HepG2 (cell line): ENCODE measurements at regions not wholly inside any gene's neighbourhood (a gene's known extent, or its start where the extent isn't known, plus 50 kb on each side); places are given as distances from the start of the nearest gene placed in this dataset.

ENCODE experiments used
- ATAC-seq: fragments of 200-7000 bp; cut with Tn5 transposase; 3 replicates; pipeline ENCODE4 v1.9.1; 2020; ENCODE audit warnings: mild to moderate bottlenecking, moderate library complexity
- BruUV-seq: library from RNA; stranded (reverse); fragments of 400-500 nt; replicated peaks from 2 replicates; lab custom pipeline; 2021; lab: Mats Ljungman, UMichigan
- CTCF ChIA-PET: fragments of 300-600 bp; formaldehyde crosslinking; extraction: SDS; loops from one replicate; lab custom pipeline; 2021; ENCODE audit warnings: low total read pairs, inconsistent platforms, low intra/inter-chr PET ratio; lab: Yijun Ruan, JAX
- POLR2A ChIA-PET: fragments of 350-600 bp; sonication (Branson Sonifier 250); formaldehyde crosslinking; loops from one replicate; lab custom pipeline; 2020; ENCODE audit warnings: antibody characterized with exemption, inconsistent platforms; lab: Yijun Ruan, JAX
- DNase-seq: peaks from one replicate; pipeline ENCODE4 v3.0.0-alpha.2; 2015; ENCODE audit warnings: low spot score
- FAIRE-seq: peaks from 3 replicates; lab custom pipeline; 2011; peaks lifted over from hg19 to GRCh38; lab: Jason Lieb, UNC
- H2AFZ ChIP-seq: one replicate; pipeline ENCODE4 v1.6.1; 2011; ENCODE audit warnings: low read length, inconsistent platforms
- H3K27ac ChIP-seq: fragments of 300-600 bp; 3 replicates; pipeline ENCODE4 v1.8.0; 2011; ENCODE audit warnings: mixed run types, mild to moderate bottlenecking, mixed read lengths, low read length, inconsistent platforms; ENCODE audit not compliant: insufficient read depth; ENCODE audit errors: extremely low read length
- H3K27me3 ChIP-seq, 2 experiments: fragments of 200-600 bp in 1 of 2; 2 replicates in 1 of 2; 3 replicates in 1 of 2; pipeline versions ENCODE4 v1.6.0 to v1.8.0; 2011; ENCODE audit warnings: low read length in 2 of 2, mild to moderate bottlenecking in 2 of 2, moderate library complexity in 2 of 2, inconsistent platforms in 1 of 2; ENCODE audit not compliant: insufficient read depth in 2 of 2, control insufficient read depth in 1 of 2
- H3K36me3 ChIP-seq, 2 experiments: fragments of 200-600 bp in 1 of 2; replicated peaks in 1 of 2; 2 replicates in 1 of 2; 3 replicates in 1 of 2; pipeline versions ENCODE4 v1.5.1 to v1.8.0; 2011; ENCODE audit warnings: low read length in 2 of 2, inconsistent platforms in 1 of 2; ENCODE audit not compliant: insufficient read depth in 2 of 2, control insufficient read depth in 1 of 2
- H3K4me1 ChIP-seq: 2 replicates; pipeline ENCODE4 v1.5.1; 2012; ENCODE audit warnings: low read length, inconsistent platforms; ENCODE audit not compliant: insufficient read depth
- H3K4me2 ChIP-seq: 2 replicates; pipeline ENCODE4 v1.6.0; 2011; ENCODE audit warnings: low read depth, low read length, inconsistent platforms
- H3K4me3 ChIP-seq, 3 experiments: fragments of 200-600 bp in 1 of 3; sonication (generic), shearing (Covaris generic) in 1 of 3; replicated peaks in 1 of 3; 2 replicates each; pipeline ENCODE4 v1.5.1; 2011 to 2016; ENCODE audit warnings: low read length in 3 of 3, inconsistent platforms in 2 of 3, low read depth in 2 of 3, mild to moderate bottlenecking in 2 of 3, control low read depth in 1 of 3, mixed read lengths in 1 of 3; ENCODE audit not compliant: insufficient read depth in 1 of 3
- H3K79me2 ChIP-seq: one replicate; pipeline ENCODE4 v1.6.1; 2011; ENCODE audit warnings: low read length, inconsistent platforms; ENCODE audit not compliant: insufficient read depth
- H3K9ac ChIP-seq: 2 replicates; pipeline ENCODE4 v1.6.0; 2011; ENCODE audit warnings: mild to moderate bottlenecking, low read depth, low read length, inconsistent platforms; ENCODE audit not compliant: insufficient read depth
- H3K9me3 ChIP-seq: 2 replicates; pipeline ENCODE4 v1.5.1; 2012; ENCODE audit warnings: mild to moderate bottlenecking, low read length
- H4K20me1 ChIP-seq: 2 replicates; pipeline ENCODE4 v1.6.0; 2011; ENCODE audit warnings: inconsistent platforms, mild to moderate bottlenecking, low read length, moderate library complexity; ENCODE audit not compliant: insufficient read depth
- E2F1 ChIP-seq: sonication (generic); formaldehyde crosslinking; IDR thresholded peaks from 2 replicates; pipeline ENCODE4 v1.5.0; 2020; ENCODE audit warnings: missing genetic modification reagents
- ESRRA ChIP-seq: sonication (generic); formaldehyde crosslinking; IDR thresholded peaks from 2 replicates; pipeline ENCODE4 v1.5.1; 2020; ENCODE audit warnings: mild to moderate bottlenecking, low read depth, missing genetic modification reagents
- FOXC1 ChIP-seq: sonication (generic); formaldehyde crosslinking; IDR thresholded peaks from 2 replicates; pipeline ENCODE4 v1.8.0; 2022; ENCODE audit warnings: mild to moderate bottlenecking, missing genetic modification reagents, borderline replicate concordance
- KDM5B ChIP-seq: sonication (generic); formaldehyde crosslinking; IDR thresholded peaks from 2 replicates; pipeline ENCODE4 v1.4.0; 2020; ENCODE audit warnings: missing genetic modification reagents, mild to moderate bottlenecking, borderline replicate concordance
- MYC ChIP-seq: sonication (generic); formaldehyde crosslinking; IDR thresholded peaks from 2 replicates; pipeline ENCODE4 v1.9.0; 2021; ENCODE audit warnings: missing genetic modification reagents, borderline replicate concordance
- PHF8 ChIP-seq: sonication (generic); formaldehyde crosslinking; IDR thresholded peaks from 2 replicates; pipeline ENCODE4 v1.5.0; 2020; ENCODE audit warnings: missing genetic modification reagents
- SP4 ChIP-seq: sonication (generic); formaldehyde crosslinking; IDR thresholded peaks from 2 replicates; pipeline ENCODE4 v1.8.1; 2023; ENCODE audit warnings: mild to moderate bottlenecking, missing genetic modification reagents
- SYNCRIP ChIP-seq: fragments of 200-400 bp; formaldehyde crosslinking; IDR thresholded peaks from 2 replicates; pipeline ENCODE4 v1.6.1; 2018; ENCODE audit warnings: mild to moderate bottlenecking, low read depth, low read length; ENCODE audit not compliant: insufficient read depth
- ZNF557 ChIP-seq: sonication (generic); formaldehyde crosslinking; IDR thresholded peaks from 2 replicates; pipeline ENCODE4 v1.4.0; 2020; ENCODE audit warnings: missing genetic modification reagents
- ZNF773 ChIP-seq: sonication (generic); formaldehyde crosslinking; IDR thresholded peaks from 2 replicates; pipeline ENCODE4 v1.4.0; 2020; ENCODE audit warnings: missing genetic modification reagents, borderline replicate concordance
- WGBS: methylation state at CpG from one replicate; pipeline ENCODE4 v1.1.6; 2017; ENCODE audit warnings: low lambda C conversion rate; 5-methylcytosine and 5-hydroxymethylcytosine counted together
- in situ Hi-C: cut with HindIII; loops from 2 replicates; pipeline ENCODE4 v1.10.0; 2017; ENCODE audit warnings: low pct_unique_long_range_greater_than_20kb; ENCODE audit not compliant: extremely low pct_ligation_motif_present
- intact Hi-C: fragments of 100-400 bp; cut with micrococcal nuclease; formaldehyde crosslinking; loops from one replicate; pipeline ENCODE4 v1.10.0; 2022; ENCODE audit not compliant: unreplicated experiment
- TF ChIP-seq, protein P1 (sequence below): sonication (generic); formaldehyde crosslinking; IDR thresholded peaks from 2 replicates; pipeline ENCODE4 v1.4.0; 2020; ENCODE audit warnings: low read depth, mild to moderate bottlenecking, missing genetic modification reagents

GRCh38 chr3:117543521-117543920 is 833.9 kb downstream of the TUSC7 start:
- Histone ChIP-seq H3K4me3 (no peak overlapping the region), H3K27ac (no peak overlapping the region), H3K9ac (no peak overlapping the region), H2AFZ (no peak overlapping the region)
- DNase-seq: no peak
- ChIA-PET POLR2A (no interaction called here), CTCF (no interaction called here)
- ATAC-seq: no peak
- no peak for FAIRE-seq
- intact Hi-C loops: no loop called here
- in situ Hi-C loops: no loop called here
- TF ChIP-seq MYC (no peak), ZNF557 (CRISPR knock-in tag) (no peak), PHF8 (CRISPR knock-in tag) (no peak), SP4 (CRISPR knock-in tag) (no peak), FOXC1 (CRISPR knock-in tag) (no peak), KDM5B (CRISPR knock-in tag) (no peak), SYNCRIP (no peak), ZNF773 (CRISPR knock-in tag) (no peak), ESRRA (CRISPR knock-in tag) (no peak), E2F1 (CRISPR knock-in tag) (no peak)
- TF ChIP-seq, protein P1, sequence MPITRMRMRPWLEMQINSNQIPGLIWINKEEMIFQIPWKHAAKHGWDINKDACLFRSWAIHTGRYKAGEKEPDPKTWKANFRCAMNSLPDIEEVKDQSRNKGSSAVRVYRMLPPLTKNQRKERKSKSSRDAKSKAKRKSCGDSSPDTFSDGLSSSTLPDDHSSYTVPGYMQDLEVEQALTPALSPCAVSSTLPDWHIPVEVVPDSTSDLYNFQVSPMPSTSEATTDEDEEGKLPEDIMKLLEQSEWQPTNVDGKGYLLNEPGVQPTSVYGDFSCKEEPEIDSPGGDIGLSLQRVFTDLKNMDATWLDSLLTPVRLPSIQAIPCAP (CRISPR knock-in tag): no peak
- TF ChIP-seq, all 625 proteins: peak for 0
- H3K36me3 ChIP-seq: no peaks in the 10 kb centered on the region
- no peaks in the 10 kb centered on the region for H3K79me2 ChIP-seq
- no peaks in the 10 kb centered on the region for H3K4me1 ChIP-seq
- BruUV-seq: no TSS peak
- H3K9me3 ChIP-seq: no peaks in the 10 kb centered on the region
- WGBS: 0% methylated on average over 1 of the region's 1 CpG
- H3K4me2 ChIP-seq: no peak overlapping the region
- H3K27me3 ChIP-seq: no peaks in the 10 kb centered on the region
- H4K20me1 ChIP-seq: no peaks in the 10 kb centered on the region
